NB4 (cell line): ENCODE measurements at regions not wholly inside any gene's neighbourhood (a gene's known extent, or its start where the extent isn't known, plus 50 kb on each side); places are given as distances from the start of the nearest gene placed in this dataset.
"Not testable (repeated sequence)": the region's sequence is repeated elsewhere in the genome, so short reads cannot be mapped to it uniquely, and the experiment has no call there.

Source experiments
- DNase-seq: peaks from one replicate; pipeline ENCODE4 v3.0.0; 2010; ENCODE audit warnings: low read depth
- H3K4me3 ChIP-seq: one replicate; pipeline ENCODE4 v1.5.1; 2011; ENCODE audit warnings: mild to moderate bottlenecking, low read depth, low read length, moderate library complexity
- CTCF ChIP-seq: IDR thresholded peaks from one replicate; pipeline ENCODE4 v1.5.1; 2012; ENCODE audit warnings: low read depth, low read length
- MAX ChIP-seq: IDR thresholded peaks from 2 replicates; pipeline ENCODE4 v1.6.1; 2011; ENCODE audit warnings: low read depth, low read length
- MYC ChIP-seq: IDR thresholded peaks from 2 replicates; pipeline ENCODE4 v1.6.1; 2011; ENCODE audit warnings: low read depth, low read length
- POLR2A ChIP-seq: IDR thresholded peaks from 2 replicates; pipeline ENCODE4 v1.6.1; 2011; ENCODE audit warnings: mild to moderate bottlenecking; ENCODE audit not compliant: insufficient read length; ENCODE audit errors: extremely low read depth

- TF ChIP-seq POLR2A, result no peak
- 0 out of 2 replicates have a peak, but pooled peaks have one; percentile 26 for TF ChIP-seq MAX
- peak; percentile 16 for DNase-seq
- H3K4me3 ChIP-seq, result no peak overlapping the region
Observed at GRCh38 chr1:185551008-185551407, 183.2 kb upstream of the HMCN1 start.

GRCh38 chr1:185549906-185550305 lies 184.3 kb upstream of the HMCN1 start:
- TF ChIP-seq MYC, result no peak
- no peak for TF ChIP-seq MAX
- TF ChIP-seq POLR2A, result no peak
- no peak for TF ChIP-seq CTCF
- H3K4me3 ChIP-seq, result no peak overlapping the region
- DNase-seq, result no peak

GRCh38 chr1:185546029-185546428 lies 188.2 kb upstream of the HMCN1 start:
- no peak for DNase-seq
- H3K4me3 ChIP-seq, result no peak overlapping the region
- no peak for TF ChIP-seq MYC
- TF ChIP-seq MAX, result no peak
- TF ChIP-seq CTCF, result no peak
- TF ChIP-seq POLR2A, result no peak

- H3K4me3 ChIP-seq, result no peak overlapping the region
- DNase-seq, result no peak
- TF ChIP-seq MYC, result no peak
- no peak for TF ChIP-seq CTCF
- no peak for TF ChIP-seq POLR2A
- no peak for TF ChIP-seq MAX
Observed at GRCh38 chr1:185541871-185542301, 192.3 kb upstream of the HMCN1 start.

GRCh38 chr1:185540295-185540694 lies 193.9 kb upstream of the HMCN1 start:
- H3K4me3 ChIP-seq, result no peak overlapping the region
- DNase-seq, result no peak
- TF ChIP-seq MYC, result no peak
- no peak for TF ChIP-seq POLR2A
- no peak for TF ChIP-seq MAX
- no peak for TF ChIP-seq CTCF

GRCh38 chr1:185539277-185539943 lies 194.8 kb upstream of the HMCN1 start:
- no peak for DNase-seq
- H3K4me3 ChIP-seq, result no peak overlapping the region
- no peak for TF ChIP-seq MAX
- TF ChIP-seq CTCF, result no peak
- TF ChIP-seq MYC, result no peak
- no peak for TF ChIP-seq POLR2A

- not testable (repeated sequence) for H3K4me3 ChIP-seq, DNase-seq
Observed at GRCh38 chr1:185538309-185538898, 195.8 kb upstream of the HMCN1 start.
